Mucosa of descending colon (tissue), 3 donors: ENCODE measurements at regions not wholly inside any gene's neighbourhood (a gene's known extent, or its start where the extent isn't known, plus 50 kb on each side); places are given as distances from the start of the nearest gene placed in this dataset.

Source experiments
- ATAC-seq: fragments of 200-7000 bp; cut with Tn5 transposase; one replicate; pipeline ENCODE4 v1.9.1; 2020; ENCODE audit warnings: mild to moderate bottlenecking, moderate library complexity
- DNase-seq, 3 donors: peaks; one replicate each; pipeline ENCODE4 v3.0.0-alpha.2; 2020
- H3K36me3 ChIP-seq: fragments of 200-600 bp; one replicate; pipeline ENCODE4 v1.8.0; 2021; ENCODE audit warnings: low read depth, mild to moderate bottlenecking
- H3K4me1 ChIP-seq: fragments of 200-600 bp; one replicate; pipeline ENCODE4 v1.8.0; 2021; ENCODE audit warnings: low read depth, mild to moderate bottlenecking
- H3K4me3 ChIP-seq: fragments of 200-600 bp; one replicate; pipeline ENCODE4 v1.8.0; 2021; ENCODE audit warnings: mild to moderate bottlenecking
- H3K9me3 ChIP-seq: fragments of 200-600 bp; one replicate; pipeline ENCODE4 v1.8.0; 2021; ENCODE audit warnings: mild to moderate bottlenecking
- CTCF ChIP-seq: fragments of 200-600 bp; IDR thresholded peaks from one replicate; pipeline ENCODE4 v1.8.0; 2022; ENCODE audit warnings: antibody characterized with exemption, mild to moderate bottlenecking
- intact Hi-C, 2 donors: fragments of 100-400 bp; cut with DNase I in 1 of 2; cut with micrococcal nuclease in 1 of 2; formaldehyde crosslinking; loops; one replicate each; pipeline versions ENCODE4 v1.11.0 to v1.11.1; 2022; cut with DNase I, micrococcal nuclease
- donor health status: DM: no; HTN: no; CAD: no; lungs with moderate emphysema.
- donor health status: DM: no; HTN: no; CAD: no.
- donor health status: DM: no; HTN: yes; CAD: no.

GRCh38 chr13:48797127-48797526 lies 143.4 kb downstream of the CYSLTR2 start:
- no peak for ATAC-seq

GRCh38 chr13:48797761-48798160 lies 144.0 kb downstream of the CYSLTR2 start:
- intact Hi-C loops: no loop called here
- Histone ChIP-seq H3K4me3 (no peak overlapping the region), H3K36me3 (no peaks in the 10 kb centered on the region), H3K9me3 (no peaks in the 10 kb centered on the region), H3K4me1 (no peaks in the 10 kb centered on the region)
- DNase-seq: no peak
- no peak for ATAC-seq
- TF ChIP-seq CTCF: no peak

More at GRCh38 chr13:48797127-48797526, 143.4 kb downstream of the CYSLTR2 start:
- intact Hi-C loops: no loop called here
- Histone ChIP-seq H3K36me3 (no peaks in the 10 kb centered on the region), H3K4me1 (no peaks in the 10 kb centered on the region), H3K4me3 (no peak overlapping the region), H3K9me3 (no peaks in the 10 kb centered on the region)
- DNase-seq: no peak
- no peak for TF ChIP-seq CTCF

- no peaks in the 10 kb centered on the region for H3K9me3 ChIP-seq
- no peak for TF ChIP-seq CTCF
- no peaks in the 10 kb centered on the region for H3K36me3 ChIP-seq
- DNase-seq (no peak), ATAC-seq (no peak)
- H3K4me1 ChIP-seq: no peaks in the 10 kb centered on the region
- no peak overlapping the region for H3K4me3 ChIP-seq
- intact Hi-C loops: no loop called here
Observed at GRCh38 chr13:48798180-48798579, 144.5 kb downstream of the CYSLTR2 start.

GRCh38 chr13:48801255-48801654 lies 147.5 kb downstream of the CYSLTR2 start:
- no peak for ATAC-seq
- intact Hi-C loops: no loop called here
- DNase-seq: no peak

GRCh38 chr13:48804821-48805601 lies 151.3 kb downstream of the CYSLTR2 start:
- H3K4me3 ChIP-seq: no peak overlapping the region
- DNase-seq: no peak
- H3K4me1 ChIP-seq: no peaks in the 10 kb centered on the region
- no peaks in the 10 kb centered on the region for H3K9me3 ChIP-seq
- TF ChIP-seq CTCF: no peak
- no peaks in the 10 kb centered on the region for H3K36me3 ChIP-seq
- intact Hi-C loops: no loop called here
- ATAC-seq: peak; percentile 16

More at GRCh38 chr13:48801255-48801654, 147.5 kb downstream of the CYSLTR2 start:
- H3K36me3 ChIP-seq: no peaks in the 10 kb centered on the region
- H3K9me3 ChIP-seq: no peaks in the 10 kb centered on the region
- TF ChIP-seq CTCF: no peak
- no peaks in the 10 kb centered on the region for H3K4me1 ChIP-seq
- H3K4me3 ChIP-seq: no peak overlapping the region

GRCh38 chr13:48806522-48806921 lies 152.8 kb downstream of the CYSLTR2 start:
- Histone ChIP-seq H3K4me1 (no peaks in the 10 kb centered on the region), H3K9me3 (no peaks in the 10 kb centered on the region), H3K36me3 (no peaks in the 10 kb centered on the region), H3K4me3 (no peak overlapping the region)
- no peak for DNase-seq
- ATAC-seq: no peak
- intact Hi-C loops: no loop called here
- no peak for TF ChIP-seq CTCF
